Activated naive CD8-positive, alpha-beta T cell (primary cell): ENCODE measurements at regions not wholly inside any gene's neighbourhood (a gene's known extent, or its start where the extent isn't known, plus 50 kb on each side); places are given as distances from the start of the nearest gene placed in this dataset.

Experiments used
- H3K27ac Mint-ChIP-seq: one replicate; pipeline ENCODE4 v1.8.0; 2021; ENCODE audit warnings: mixed read lengths
- H3K27me3 Mint-ChIP-seq: one replicate; pipeline ENCODE4 v1.8.0; 2021; ENCODE audit warnings: mixed read lengths
- H3K36me3 Mint-ChIP-seq: one replicate; pipeline ENCODE4 v1.8.0; 2021; ENCODE audit warnings: mixed read lengths
- H3K4me1 Mint-ChIP-seq: one replicate; pipeline ENCODE4 v1.8.0; 2021; ENCODE audit warnings: low read depth, mixed read lengths
- H3K4me3 Mint-ChIP-seq: one replicate; pipeline ENCODE4 v1.8.0; 2021; ENCODE audit warnings: mild to moderate bottlenecking, mixed read lengths
- H3K9me3 Mint-ChIP-seq: one replicate; pipeline ENCODE4 v1.8.0; 2021; ENCODE audit warnings: low read depth, mixed read lengths

DNA sequence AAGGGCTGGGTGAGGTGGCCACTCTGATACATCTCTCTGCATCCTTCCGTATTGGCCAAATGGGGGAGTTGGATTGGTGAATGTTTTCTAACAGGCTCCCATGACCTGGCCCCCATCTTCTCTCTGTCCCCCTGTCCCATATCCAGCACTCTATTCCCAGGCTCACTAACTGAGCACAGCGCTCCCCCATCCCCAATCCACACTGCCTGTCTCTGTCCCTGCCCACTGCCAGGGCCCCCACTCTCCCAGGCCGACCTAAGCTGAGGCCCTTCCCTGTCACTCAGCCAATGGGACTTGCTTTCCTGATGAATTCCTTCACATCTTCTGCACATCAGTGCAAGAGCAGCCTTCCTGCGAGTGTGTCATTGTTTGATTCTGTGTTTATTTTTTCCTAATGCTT is 216.8 kb upstream of the MYT1L start:
- Mint-ChIP-seq H3K4me1 (no peaks in the 10 kb centered on the region), H3K4me3 (no peak overlapping the region), H3K27ac (no peak overlapping the region), H3K36me3 (no peaks in the 10 kb centered on the region), H3K27me3 (no peaks in the 10 kb centered on the region), H3K9me3 (peaks cover 2% of the 10 kb centered on the region)

DNA sequence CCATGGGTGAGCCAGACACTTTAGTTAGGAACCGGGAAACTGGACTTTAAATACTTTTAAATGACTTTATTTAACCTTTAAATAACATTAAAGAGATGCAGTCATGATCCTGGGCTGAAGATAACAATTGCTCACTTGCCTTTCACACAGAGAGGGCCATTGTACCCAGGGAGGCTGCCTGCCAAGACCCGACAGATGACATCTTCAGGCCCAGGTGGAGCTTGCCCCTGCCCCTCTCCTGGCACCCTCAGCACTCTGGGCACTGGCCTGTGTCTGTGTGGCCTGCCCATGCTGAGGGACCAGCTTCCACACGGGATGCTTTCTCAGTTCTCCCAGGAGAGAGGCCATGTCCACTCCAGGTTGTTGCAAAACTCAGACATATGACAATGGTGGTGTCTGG is 216.4 kb upstream of the MYT1L start:
- Mint-ChIP-seq H3K27me3 (no peaks in the 10 kb centered on the region), H3K4me3 (no peak overlapping the region), H3K9me3 (no peaks in the 10 kb centered on the region), H3K36me3 (no peaks in the 10 kb centered on the region), H3K4me1 (no peaks in the 10 kb centered on the region), H3K27ac (no peak overlapping the region)

- Mint-ChIP-seq H3K27ac (no peak overlapping the region), H3K4me1 (no peaks in the 10 kb centered on the region), H3K9me3 (no peaks in the 10 kb centered on the region), H3K4me3 (no peak overlapping the region), H3K27me3 (no peaks in the 10 kb centered on the region), H3K36me3 (no peaks in the 10 kb centered on the region)
These were observed 215.0 kb upstream of the MYT1L start for GRCh38 chr2:2546046-2546445.

- Mint-ChIP-seq H3K9me3 (no peaks in the 10 kb centered on the region), H3K4me1 (no peaks in the 10 kb centered on the region), H3K4me3 (no peak overlapping the region), H3K36me3 (no peaks in the 10 kb centered on the region), H3K27me3 (no peaks in the 10 kb centered on the region), H3K27ac (no peak overlapping the region)
These were observed 212.0 kb upstream of the MYT1L start for GRCh38 chr2:2542966-2543611.

DNA sequence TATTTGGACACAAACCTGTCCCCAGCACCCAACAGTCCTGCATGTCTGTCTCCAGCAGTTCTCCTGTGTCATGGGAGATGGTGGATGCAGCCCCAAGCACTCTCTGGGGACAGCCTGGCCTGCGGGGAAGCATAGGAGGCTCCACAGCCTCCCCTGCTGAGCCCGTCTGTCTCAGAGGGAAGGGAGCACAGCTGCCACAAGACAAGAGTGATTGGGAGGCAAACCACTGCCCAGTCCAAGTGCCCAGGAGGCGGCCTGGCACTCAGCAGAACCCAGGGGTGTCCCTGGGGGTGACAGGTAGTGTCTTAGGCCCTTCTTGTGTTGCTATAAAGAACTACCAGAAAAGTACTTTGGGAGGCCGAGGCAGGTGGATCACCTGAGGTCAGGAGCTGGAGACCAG is 211.2 kb upstream of the MYT1L start:
- H3K4me3 Mint-ChIP-seq, result no peak overlapping the region
- no peak overlapping the region for H3K27ac Mint-ChIP-seq
- no peaks in the 10 kb centered on the region for H3K36me3 Mint-ChIP-seq
- no peaks in the 10 kb centered on the region for H3K4me1 Mint-ChIP-seq
- no peaks in the 10 kb centered on the region for H3K9me3 Mint-ChIP-seq
- H3K27me3 Mint-ChIP-seq, result no peaks in the 10 kb centered on the region

- no peaks in the 10 kb centered on the region for H3K36me3 Mint-ChIP-seq
- no peaks in the 10 kb centered on the region for H3K4me1 Mint-ChIP-seq
- H3K27ac Mint-ChIP-seq, result no peak overlapping the region
- no peaks in the 10 kb centered on the region for H3K9me3 Mint-ChIP-seq
- peaks cover 7% of the 10 kb centered on the region for H3K27me3 Mint-ChIP-seq
- no peak overlapping the region for H3K4me3 Mint-ChIP-seq
These were observed 209.3 kb upstream of the MYT1L start for GRCh38 chr2:2540406-2540805.

- Mint-ChIP-seq H3K27me3 (peaks cover 7% of the 10 kb centered on the region), H3K4me1 (no peaks in the 10 kb centered on the region), H3K9me3 (no peaks in the 10 kb centered on the region), H3K36me3 (no peaks in the 10 kb centered on the region), H3K27ac (no peak overlapping the region), H3K4me3 (no peak overlapping the region)
These were observed 205.5 kb upstream of the MYT1L start for GRCh38 chr2:2536416-2537056.

DNA sequence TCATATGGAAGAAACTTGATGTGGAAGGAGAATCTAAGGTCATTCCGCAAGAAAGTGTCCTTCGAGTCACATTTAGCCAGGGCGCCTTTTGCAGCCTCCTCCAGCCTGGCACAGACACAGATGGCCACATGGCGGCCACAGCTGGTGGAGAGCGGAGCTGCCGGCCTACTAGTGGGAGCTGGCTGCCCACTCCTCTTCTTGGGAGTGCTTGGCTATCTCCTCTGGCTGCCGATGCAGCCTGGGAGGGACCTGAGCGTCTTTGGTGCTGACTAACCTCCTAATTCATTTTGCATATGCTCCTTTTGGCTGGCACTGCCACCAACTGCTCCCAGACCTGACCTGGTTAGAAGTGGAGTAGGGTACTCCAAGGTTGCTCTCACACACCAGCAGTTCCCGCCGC is 199.3 kb upstream of the MYT1L start:
- Mint-ChIP-seq H3K4me3 (no peak overlapping the region), H3K4me1 (no peaks in the 10 kb centered on the region), H3K27ac (no peak overlapping the region), H3K36me3 (no peaks in the 10 kb centered on the region), H3K9me3 (no peaks in the 10 kb centered on the region), H3K27me3 (no peaks in the 10 kb centered on the region)

- Mint-ChIP-seq H3K9me3 (no peaks in the 10 kb centered on the region), H3K4me3 (no peak overlapping the region), H3K36me3 (no peaks in the 10 kb centered on the region), H3K4me1 (no peaks in the 10 kb centered on the region), H3K27ac (no peak overlapping the region), H3K27me3 (no peaks in the 10 kb centered on the region)
These were observed 197.8 kb upstream of the MYT1L start for GRCh38 chr2:2528846-2529245.

DNA sequence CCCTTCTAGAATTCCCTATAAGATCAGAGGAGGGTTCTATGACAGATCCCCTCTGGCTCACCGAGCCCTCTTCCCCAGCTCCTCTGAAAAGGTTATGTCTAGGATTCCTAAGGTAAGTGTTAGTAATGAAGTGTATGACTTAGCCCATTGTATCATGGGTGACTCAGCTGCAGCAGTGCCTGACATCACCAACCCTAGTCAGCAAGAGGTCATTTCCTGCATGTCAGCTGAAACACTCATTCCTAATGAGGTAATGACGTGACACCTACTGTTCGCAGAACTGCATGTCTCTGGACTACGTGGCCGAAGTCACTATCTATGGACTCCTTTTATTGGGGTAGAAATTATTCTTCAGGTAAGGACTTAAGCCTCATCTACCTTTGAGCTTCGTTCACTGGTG is 196.1 kb upstream of the MYT1L start:
- Mint-ChIP-seq H3K36me3 (no peaks in the 10 kb centered on the region), H3K9me3 (no peaks in the 10 kb centered on the region), H3K27me3 (peaks cover 4% of the 10 kb centered on the region), H3K27ac (no peak overlapping the region), H3K4me3 (no peak overlapping the region), H3K4me1 (no peaks in the 10 kb centered on the region)

- Mint-ChIP-seq H3K36me3 (no peaks in the 10 kb centered on the region), H3K4me3 (no peak overlapping the region), H3K27ac (no peak overlapping the region), H3K27me3 (peaks cover 6% of the 10 kb centered on the region), H3K9me3 (no peaks in the 10 kb centered on the region), H3K4me1 (no peaks in the 10 kb centered on the region)
These were observed 193.4 kb upstream of the MYT1L start for GRCh38 chr2:2524348-2524941.

DNA sequence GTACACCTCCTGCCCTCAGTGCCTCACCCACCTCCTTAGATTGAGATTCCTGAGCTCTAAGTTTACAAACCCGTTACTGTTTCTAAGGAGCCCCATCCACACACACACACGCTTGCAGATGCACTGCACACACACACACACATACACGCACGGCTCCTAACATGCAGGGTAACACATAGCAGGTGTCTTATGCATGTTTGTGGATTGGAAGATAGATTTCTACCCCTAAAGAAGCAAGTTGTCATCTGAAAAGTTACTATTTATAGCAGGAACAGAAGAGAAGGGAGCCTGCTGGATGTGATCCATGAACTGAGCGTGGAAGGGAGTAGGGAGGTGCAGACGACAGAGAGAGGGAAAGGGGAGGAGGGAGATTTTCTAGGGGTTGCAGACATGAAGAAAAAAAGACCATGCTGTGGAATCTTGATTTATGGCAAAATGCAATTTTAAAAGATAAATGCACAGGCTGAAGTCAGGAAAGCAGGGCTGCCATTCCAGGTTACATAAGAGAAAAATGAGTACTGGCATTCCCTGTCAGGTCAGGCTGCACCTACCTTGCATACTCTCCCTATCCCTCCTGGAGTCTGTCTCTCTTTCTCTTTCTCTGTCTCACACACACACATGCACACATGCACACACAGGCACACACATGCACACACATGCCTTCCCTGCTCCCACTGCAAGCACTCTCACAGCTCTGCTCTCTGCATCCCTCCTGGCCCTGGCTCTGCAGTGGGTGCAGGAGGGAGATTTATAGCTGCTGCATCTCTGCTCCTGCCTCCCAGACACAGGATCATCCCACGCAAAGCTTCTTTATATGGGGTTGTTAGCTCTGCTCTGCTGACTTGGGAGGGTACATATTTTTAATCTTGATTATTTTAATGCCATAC is 192.6 kb upstream of the MYT1L start:
- Mint-ChIP-seq H3K9me3 (no peaks in the 10 kb centered on the region), H3K36me3 (no peaks in the 10 kb centered on the region), H3K27ac (no peak overlapping the region), H3K4me1 (no peaks in the 10 kb centered on the region), H3K4me3 (no peak overlapping the region), H3K27me3 (peaks cover 6% of the 10 kb centered on the region)

- peaks cover 6% of the 10 kb centered on the region for H3K27me3 Mint-ChIP-seq
- H3K9me3 Mint-ChIP-seq, result no peaks in the 10 kb centered on the region
- no peaks in the 10 kb centered on the region for H3K4me1 Mint-ChIP-seq
- no peaks in the 10 kb centered on the region for H3K36me3 Mint-ChIP-seq
- H3K27ac Mint-ChIP-seq, result no peak overlapping the region
- H3K4me3 Mint-ChIP-seq, result no peak overlapping the region
These were observed 189.3 kb upstream of the MYT1L start for GRCh38 chr2:2520401-2520811.

DNA sequence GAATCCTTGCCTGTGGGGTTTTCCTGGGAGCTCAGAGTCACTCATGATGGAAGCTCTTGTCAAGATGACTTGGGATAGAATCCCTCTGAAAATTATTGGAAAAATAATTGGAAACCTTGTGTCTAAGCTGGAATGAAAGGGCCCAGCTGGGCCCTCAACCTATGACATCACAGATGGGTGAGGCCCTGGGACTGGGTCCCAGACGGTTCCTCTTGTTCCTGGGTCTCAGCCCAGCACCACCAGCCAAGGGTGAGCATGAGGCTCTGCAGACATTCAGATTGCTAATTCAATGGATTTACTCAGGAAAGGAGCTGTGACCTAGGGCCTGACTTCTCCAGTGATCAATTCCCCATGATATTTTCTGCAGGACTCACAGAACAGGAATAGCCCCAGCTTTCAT is 188.3 kb upstream of the MYT1L start:
- H3K4me1 Mint-ChIP-seq, result no peaks in the 10 kb centered on the region
- H3K9me3 Mint-ChIP-seq, result no peaks in the 10 kb centered on the region
- no peaks in the 10 kb centered on the region for H3K36me3 Mint-ChIP-seq
- H3K27ac Mint-ChIP-seq, result no peak overlapping the region
- H3K4me3 Mint-ChIP-seq, result no peak overlapping the region
- H3K27me3 Mint-ChIP-seq, result peaks cover 6% of the 10 kb centered on the region

- H3K4me3 Mint-ChIP-seq, result no peak overlapping the region
- peaks cover 3% of the 10 kb centered on the region for H3K27me3 Mint-ChIP-seq
- H3K27ac Mint-ChIP-seq, result no peak overlapping the region
- H3K9me3 Mint-ChIP-seq, result no peaks in the 10 kb centered on the region
- no peaks in the 10 kb centered on the region for H3K36me3 Mint-ChIP-seq
- H3K4me1 Mint-ChIP-seq, result no peaks in the 10 kb centered on the region
These were observed 186.3 kb upstream of the MYT1L start for GRCh38 chr2:2517399-2517798.
